ENCODE measurements at regions not wholly inside any gene's neighbourhood (a gene's known extent, or its start where the extent isn't known, plus 50 kb on each side); places are given as distances from the start of the nearest gene placed in this dataset.

DNA sequence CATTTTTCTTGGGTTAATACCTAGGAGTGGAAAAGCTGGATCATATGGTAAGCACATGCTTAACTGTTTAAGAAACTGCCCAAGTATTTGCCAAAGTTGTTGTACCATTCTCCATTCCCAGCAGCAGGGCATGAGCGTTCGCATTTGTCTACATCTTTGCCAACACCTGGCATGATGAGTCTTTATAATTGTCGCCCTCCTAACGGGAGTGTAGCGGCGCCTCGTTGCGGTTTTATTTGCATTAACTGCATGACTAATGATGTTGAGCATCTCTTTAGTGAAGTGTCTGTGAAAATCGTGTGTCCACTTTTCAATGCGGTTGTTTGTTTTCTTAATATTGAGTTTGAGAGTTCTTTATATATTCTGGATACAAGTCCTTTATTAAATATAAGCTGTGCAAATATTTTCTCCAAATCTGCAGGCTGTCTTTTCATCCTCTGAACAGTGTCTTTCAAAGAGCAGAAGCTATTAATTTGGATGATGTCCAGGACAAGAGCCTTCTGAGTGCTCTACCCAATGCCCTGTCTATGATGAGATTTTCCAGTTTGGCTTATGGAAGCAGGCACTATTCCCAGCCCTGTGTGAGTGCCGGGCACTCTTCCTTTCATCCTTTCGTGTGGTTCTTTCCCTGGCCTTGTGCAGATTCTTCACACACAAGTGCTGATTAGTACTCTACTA lies 202.0 kb downstream of the FOXO1 start:
- TF ChIP-seq, protein P1, sequence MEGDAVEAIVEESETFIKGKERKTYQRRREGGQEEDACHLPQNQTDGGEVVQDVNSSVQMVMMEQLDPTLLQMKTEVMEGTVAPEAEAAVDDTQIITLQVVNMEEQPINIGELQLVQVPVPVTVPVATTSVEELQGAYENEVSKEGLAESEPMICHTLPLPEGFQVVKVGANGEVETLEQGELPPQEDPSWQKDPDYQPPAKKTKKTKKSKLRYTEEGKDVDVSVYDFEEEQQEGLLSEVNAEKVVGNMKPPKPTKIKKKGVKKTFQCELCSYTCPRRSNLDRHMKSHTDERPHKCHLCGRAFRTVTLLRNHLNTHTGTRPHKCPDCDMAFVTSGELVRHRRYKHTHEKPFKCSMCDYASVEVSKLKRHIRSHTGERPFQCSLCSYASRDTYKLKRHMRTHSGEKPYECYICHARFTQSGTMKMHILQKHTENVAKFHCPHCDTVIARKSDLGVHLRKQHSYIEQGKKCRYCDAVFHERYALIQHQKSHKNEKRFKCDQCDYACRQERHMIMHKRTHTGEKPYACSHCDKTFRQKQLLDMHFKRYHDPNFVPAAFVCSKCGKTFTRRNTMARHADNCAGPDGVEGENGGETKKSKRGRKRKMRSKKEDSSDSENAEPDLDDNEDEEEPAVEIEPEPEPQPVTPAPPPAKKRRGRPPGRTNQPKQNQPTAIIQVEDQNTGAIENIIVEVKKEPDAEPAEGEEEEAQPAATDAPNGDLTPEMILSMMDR (IDR thresholded peaks at IDR 0.05): no peak
- TF ChIP-seq POLR2A (IDR thresholded peaks at IDR 0.05) (no peak), POLR2AphosphoS5 (IDR thresholded peaks at IDR 0.05) (no peak)

All from breast epithelium (tissue), 3 donors.